Mesenchymal stem cell (in vitro differentiated cells and primary cell): ENCODE measurements at regions not wholly inside any gene's neighbourhood (a gene's known extent, or its start where the extent isn't known, plus 50 kb on each side); places are given as distances from the start of the nearest gene placed in this dataset.

ENCODE experiments used
- DNase-seq: peaks from one replicate; pipeline ENCODE4 v3.0.0-alpha.2; 2013
- H2AFZ ChIP-seq: one replicate; pipeline ENCODE4 v1.6.1; 2013; ENCODE audit warnings: low read depth, mild to moderate bottlenecking, control low read depth, inconsistent platforms, low read length, moderate library complexity
- H2AK5ac ChIP-seq: 2 replicates; pipeline ENCODE4 v1.6.1; 2013; ENCODE audit warnings: low read length, moderate library complexity, mild to moderate bottlenecking, inconsistent platforms; ENCODE audit not compliant: severe bottlenecking
- H2BK120ac ChIP-seq: one replicate; pipeline ENCODE4 v1.6.1; 2013; ENCODE audit warnings: low read depth, mild to moderate bottlenecking, inconsistent platforms, low read length, moderate library complexity
- H2BK12ac ChIP-seq, 2 experiments: one replicate each; pipeline ENCODE4 v1.6.1; 2013; ENCODE audit warnings: inconsistent platforms in 2 of 2, low read length in 2 of 2, mild to moderate bottlenecking in 2 of 2, moderate library complexity in 2 of 2, control low read depth in 1 of 2
- H2BK15ac ChIP-seq: one replicate; pipeline ENCODE4 v1.6.1; 2013; ENCODE audit warnings: mild to moderate bottlenecking, low read depth, inconsistent platforms; ENCODE audit not compliant: poor library complexity, severe bottlenecking
- H2BK5ac ChIP-seq: 2 replicates; pipeline ENCODE4 v1.6.1; 2013; ENCODE audit warnings: low read depth, mild to moderate bottlenecking, low read length, control low read depth, inconsistent platforms; ENCODE audit not compliant: poor library complexity, severe bottlenecking
- H3K14ac ChIP-seq, 2 experiments: one replicate each; pipeline ENCODE4 v1.6.1; 2013; ENCODE audit warnings: inconsistent platforms in 2 of 2, low read length in 2 of 2, control low read depth in 1 of 2, mild to moderate bottlenecking in 1 of 2, moderate library complexity in 1 of 2
- H3K18ac ChIP-seq, 2 experiments: one replicate each; pipeline ENCODE4 v1.6.1; 2013; ENCODE audit warnings: inconsistent platforms in 2 of 2, low read length in 2 of 2, control low read depth in 1 of 2, low read depth in 1 of 2, mild to moderate bottlenecking in 1 of 2
- H3K23ac ChIP-seq, 2 experiments: one replicate each; pipeline ENCODE4 v1.6.1; 2013; ENCODE audit warnings: inconsistent platforms in 2 of 2, low read length in 2 of 2, mild to moderate bottlenecking in 2 of 2, moderate library complexity in 2 of 2, control low read depth in 1 of 2
- H3K27ac ChIP-seq: 2 replicates; pipeline ENCODE4 v1.5.1; 2013; ENCODE audit warnings: mild to moderate bottlenecking, moderate library complexity, low read length, control low read depth, inconsistent platforms; ENCODE audit not compliant: poor library complexity, severe bottlenecking
- H3K27me3 ChIP-seq, 2 experiments: 2 replicates each; pipeline versions ENCODE4 v1.6.1 to v1.7.0; 2013; ENCODE audit warnings: low read length in 2 of 2, mild to moderate bottlenecking in 2 of 2, moderate library complexity in 2 of 2, control low read depth in 1 of 2, inconsistent platforms in 1 of 2; ENCODE audit not compliant: control insufficient read depth in 1 of 2, insufficient read depth in 1 of 2
- H3K36me3 ChIP-seq, 2 experiments: 2 replicates each; pipeline versions ENCODE4 v1.6.1 to v1.7.0; 2013; ENCODE audit warnings: low read length in 2 of 2, control low read depth in 1 of 2, inconsistent platforms in 1 of 2, low read depth in 1 of 2, mild to moderate bottlenecking in 1 of 2; ENCODE audit not compliant: insufficient read depth in 2 of 2, control insufficient read depth in 1 of 2
- H3K4ac ChIP-seq, 2 experiments: one replicate each; pipeline ENCODE4 v1.6.1; 2013; ENCODE audit warnings: inconsistent platforms in 2 of 2, low read length in 2 of 2, mild to moderate bottlenecking in 2 of 2, moderate library complexity in 2 of 2, control low read depth in 1 of 2, low read depth in 1 of 2
- H3K4me1 ChIP-seq: 2 replicates; pipeline ENCODE4 v1.6.1; 2013; ENCODE audit warnings: low read depth, low read length, control low read depth; ENCODE audit not compliant: control insufficient read depth, insufficient read depth
- H3K4me2 ChIP-seq: 2 replicates; pipeline ENCODE4 v1.6.1; 2013; ENCODE audit warnings: low read length, mild to moderate bottlenecking, inconsistent platforms; ENCODE audit not compliant: poor library complexity, severe bottlenecking
- H3K4me3 ChIP-seq, 2 experiments: 2 replicates each; pipeline versions ENCODE4 v1.5.1 to v1.7.0; 2013; ENCODE audit warnings: low read length in 2 of 2, mild to moderate bottlenecking in 2 of 2, control low read depth in 1 of 2, low read depth in 1 of 2; ENCODE audit not compliant: insufficient read depth in 1 of 2
- H3K79me1 ChIP-seq: replicated peaks from 2 replicates; pipeline ENCODE4 v1.6.1; 2013; ENCODE audit warnings: mild to moderate bottlenecking, control low read depth, low read length, inconsistent platforms; ENCODE audit not compliant: poor library complexity, severe bottlenecking
- H3K9ac ChIP-seq: 2 replicates; pipeline ENCODE4 v1.7.0; 2013; ENCODE audit warnings: mild to moderate bottlenecking, low read length, moderate library complexity
- H3K9me3 ChIP-seq: 2 replicates; pipeline ENCODE4 v1.7.0; 2013; ENCODE audit warnings: mild to moderate bottlenecking, low read length; ENCODE audit not compliant: control insufficient read depth
- H4K8ac ChIP-seq: one replicate; pipeline ENCODE4 v1.6.1; 2013; ENCODE audit warnings: inconsistent platforms, mild to moderate bottlenecking, low read length, moderate library complexity
- H4K91ac ChIP-seq: one replicate; pipeline ENCODE4 v1.6.1; 2013; ENCODE audit warnings: mild to moderate bottlenecking, low read length, inconsistent platforms
- WGBS: methylation state at CpG from one replicate; pipeline ENCODE4 v1.1.7; 2013; ENCODE audit warnings: mixed read lengths; 5-methylcytosine and 5-hydroxymethylcytosine counted together

DNA sequence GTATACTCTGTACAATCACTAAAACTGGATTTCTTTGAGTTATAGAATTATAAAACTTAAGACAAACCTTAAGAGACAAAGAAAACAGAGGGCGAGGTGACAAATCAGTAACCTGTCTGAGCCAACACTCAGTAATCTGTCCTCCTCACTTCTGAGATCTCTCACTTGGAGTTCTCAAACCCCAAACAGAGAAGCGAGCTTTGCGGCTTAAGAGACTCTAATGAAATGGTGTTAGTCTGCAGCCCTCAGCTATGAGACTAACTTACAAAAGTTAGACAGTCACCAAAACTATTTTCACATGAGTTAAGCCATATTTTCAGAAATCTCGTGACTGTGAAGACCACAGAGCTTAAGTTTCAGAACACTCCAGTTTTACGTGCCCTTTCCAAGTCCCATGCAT is 140.6 kb downstream of the TMX3 start:
- no peaks in the 10 kb centered on the region for H3K4me1 ChIP-seq
- WGBS: 98% methylated on average over 3 of the region's 5 CpGs
- H3K18ac ChIP-seq: no peak overlapping the region
- H2AFZ ChIP-seq: no peak overlapping the region
- H2BK5ac ChIP-seq: no peak overlapping the region
- H3K27ac ChIP-seq: no peak overlapping the region
- H2BK12ac ChIP-seq: no peak overlapping the region
- H3K14ac ChIP-seq: no peak overlapping the region
- no peak overlapping the region for H3K9ac ChIP-seq
- H3K9me3 ChIP-seq: peaks cover 4% of the 10 kb centered on the region
- H4K91ac ChIP-seq: no peak overlapping the region
- H2AK5ac ChIP-seq: no peak overlapping the region
- H3K4me2 ChIP-seq: no peak overlapping the region
- H3K4me3 ChIP-seq: no peak overlapping the region
- no peak overlapping the region for H2BK120ac ChIP-seq
- no peak for DNase-seq
- no peak overlapping the region for H2BK15ac ChIP-seq
- no peak overlapping the region for H3K4ac ChIP-seq
- H3K23ac ChIP-seq: no peak overlapping the region
- H4K8ac ChIP-seq: no peak overlapping the region
- no peaks in the 10 kb centered on the region for H3K79me1 ChIP-seq
- no peaks in the 10 kb centered on the region for H3K27me3 ChIP-seq
- H3K36me3 ChIP-seq: no peaks in the 10 kb centered on the region

DNA sequence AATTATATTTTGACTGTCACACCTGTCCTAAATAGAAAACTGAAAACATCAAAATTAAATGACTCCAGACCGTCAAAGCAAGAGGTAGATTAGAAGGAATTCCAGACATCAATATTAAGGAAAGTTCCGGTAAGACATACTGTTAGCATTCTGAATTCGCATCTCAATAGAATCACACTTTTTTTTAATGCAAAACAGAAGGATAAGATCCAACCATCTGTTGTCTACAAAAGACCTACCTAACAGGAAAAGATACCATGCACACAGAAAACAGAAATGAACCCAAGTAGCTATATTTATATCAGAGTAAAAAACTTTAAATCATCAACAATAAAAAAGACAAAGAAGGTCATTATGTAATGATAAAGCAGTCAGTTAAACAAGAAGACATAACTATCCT is 145.0 kb downstream of the TMX3 start:
- no peak overlapping the region for H2BK120ac ChIP-seq
- H2BK5ac ChIP-seq: no peak overlapping the region
- no peak overlapping the region for H2AFZ ChIP-seq
- 94% methylated on average over 3 of the region's 3 CpGs for WGBS
- no peak overlapping the region for H3K4me3 ChIP-seq
- DNase-seq: no peak
- no peaks in the 10 kb centered on the region for H3K27me3 ChIP-seq
- H3K9me3 ChIP-seq: peaks cover 4% of the 10 kb centered on the region
- no peak overlapping the region for H3K27ac ChIP-seq
- no peak overlapping the region for H3K18ac ChIP-seq
- H3K4me2 ChIP-seq: no peak overlapping the region
- H2BK15ac ChIP-seq: no peak overlapping the region
- H2AK5ac ChIP-seq: no peak overlapping the region
- H3K14ac ChIP-seq: no peak overlapping the region
- H3K9ac ChIP-seq: no peak overlapping the region
- H3K36me3 ChIP-seq: no peaks in the 10 kb centered on the region
- H3K4me1 ChIP-seq: no peaks in the 10 kb centered on the region
- no peak overlapping the region for H3K23ac ChIP-seq
- H3K79me1 ChIP-seq: no peaks in the 10 kb centered on the region
- no peak overlapping the region for H4K91ac ChIP-seq
- H3K4ac ChIP-seq: no peak overlapping the region
- no peak overlapping the region for H4K8ac ChIP-seq
- no peak overlapping the region for H2BK12ac ChIP-seq

DNA sequence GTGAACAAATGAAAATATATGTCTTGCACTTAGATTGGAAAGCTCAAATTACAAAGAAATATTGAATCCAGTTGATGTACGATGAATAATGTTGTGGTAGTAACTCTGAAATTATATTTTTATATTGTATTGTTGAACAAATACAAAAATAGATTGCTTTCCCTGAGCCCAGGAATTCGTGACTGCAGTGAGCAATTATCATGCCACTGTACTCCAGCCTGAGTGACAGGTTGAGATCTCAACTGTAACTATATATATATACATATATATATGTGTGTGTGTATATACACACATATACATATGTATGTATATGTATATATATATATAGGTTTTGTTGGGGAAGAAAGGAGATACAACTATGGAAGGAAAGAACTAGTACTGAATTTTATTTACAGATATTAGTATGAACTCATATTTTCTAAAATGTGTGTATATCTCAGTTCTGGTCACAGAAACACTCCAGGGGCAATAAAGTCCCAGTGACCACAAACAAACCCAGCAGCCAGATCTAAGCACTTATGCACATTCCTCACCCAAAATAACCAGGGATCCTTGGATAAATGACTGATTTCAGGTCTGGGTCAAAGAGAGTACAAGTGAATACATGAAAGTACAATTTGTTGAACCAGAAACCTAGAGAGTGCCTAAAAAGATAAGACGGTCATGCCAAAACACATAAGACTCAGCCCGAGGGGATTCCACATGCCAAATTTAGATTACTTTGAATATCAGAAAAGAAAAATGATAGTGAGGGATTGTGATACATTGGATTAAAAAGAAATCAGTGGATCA is 146.3 kb downstream of the TMX3 start:
- WGBS: 90% methylated on average over 3 of the region's 4 CpGs
- no peak overlapping the region for H3K23ac ChIP-seq
- H3K4me1 ChIP-seq: no peaks in the 10 kb centered on the region

DNA sequence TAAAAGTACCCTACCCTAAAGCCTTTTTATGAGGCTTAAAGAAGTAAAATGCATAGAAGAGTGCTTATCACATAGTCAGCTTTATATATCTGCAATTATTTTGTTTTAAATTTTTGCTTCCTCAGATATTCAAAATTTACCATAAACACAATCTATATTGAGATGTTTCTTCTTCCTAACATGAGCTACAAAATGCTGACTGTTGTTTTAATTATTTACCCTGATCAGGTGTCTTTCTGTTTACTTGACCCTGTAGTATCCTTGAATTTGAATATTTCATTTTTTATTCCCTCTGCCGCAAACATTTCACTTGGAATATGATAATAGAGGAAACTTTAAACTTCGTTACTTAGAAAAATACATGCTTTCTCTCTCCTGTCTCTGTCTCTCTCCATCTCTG is 147.9 kb downstream of the TMX3 start:
- Histone ChIP-seq H3K4me3 (no peak overlapping the region), H3K14ac (no peak overlapping the region), H3K9ac (no peak overlapping the region), H3K9me3 (no peaks in the 10 kb centered on the region), H3K27me3 (no peaks in the 10 kb centered on the region), H2BK120ac (no peak overlapping the region), H2BK15ac (no peak overlapping the region), H3K18ac (no peak overlapping the region), H3K79me1 (no peaks in the 10 kb centered on the region), H2AK5ac (no peak overlapping the region), H3K27ac (no peak overlapping the region), H2BK5ac (no peak overlapping the region), H3K4ac (no peak overlapping the region), H3K23ac (no peak overlapping the region), H3K4me2 (no peak overlapping the region), H4K91ac (no peak overlapping the region), H2BK12ac (no peak overlapping the region), H2AFZ (no peak overlapping the region), H3K4me1 (no peaks in the 10 kb centered on the region), H3K36me3 (no peaks in the 10 kb centered on the region), H4K8ac (no peak overlapping the region)
- DNase-seq: no peak
- WGBS: no CpG with 5 or more reads among the region's 2 CpGs

More for the DNA sequence above, 146.3 kb downstream of the TMX3 start:
- Histone ChIP-seq H3K18ac (no peak overlapping the region), H2BK12ac (no peak overlapping the region), H2AK5ac (no peak overlapping the region), H3K14ac (peak overlapping the region in 1 of 2 experiments; percentile 36), H3K4me2 (no peak overlapping the region), H2BK120ac (no peak overlapping the region), H3K4me3 (no peak overlapping the region), H2BK5ac (no peak overlapping the region), H4K8ac (no peak overlapping the region), H3K9me3 (peaks cover 4% of the 10 kb centered on the region), H2BK15ac (no peak overlapping the region), H2AFZ (no peak overlapping the region), H3K27me3 (no peaks in the 10 kb centered on the region), H3K79me1 (no peaks in the 10 kb centered on the region), H3K4ac (no peak overlapping the region), H3K9ac (no peak overlapping the region), H3K36me3 (no peaks in the 10 kb centered on the region), H4K91ac (no peak overlapping the region), H3K27ac (no peak overlapping the region)
- no peak for DNase-seq
